Activated T-helper 2 cell treated with anti-CD3 and anti-CD28 coated beads, Interferon-gamma antibody, Interleukin-2, Interleukin-4, amounts not matched to agents 10 μg/mL and 5 μg/mL and 100 μg/mL, durations not matched to agents 14 hours and 24 hours and 36 hours (primary cell): ENCODE measurements at regions not wholly inside any gene's neighbourhood (a gene's known extent, or its start where the extent isn't known, plus 50 kb on each side); places are given as distances from the start of the nearest gene placed in this dataset.
"Not testable (repeated sequence)": the region's sequence is repeated elsewhere in the genome, so short reads cannot be mapped to it uniquely, and the experiment has no call there.

Experiments used
- DNase-seq: peaks from one replicate; pipeline ENCODE4 v3.0.0; 2021; ENCODE audit warnings: low spot score
- H3K27ac Mint-ChIP-seq: one replicate; pipeline ENCODE4 v1.8.0; 2021; ENCODE audit warnings: mixed read lengths
- H3K27me3 Mint-ChIP-seq: one replicate; pipeline ENCODE4 v1.8.0; 2021; ENCODE audit warnings: low read depth, mixed read lengths
- H3K36me3 Mint-ChIP-seq: one replicate; pipeline ENCODE4 v1.8.0; 2021; ENCODE audit warnings: low read depth, mixed read lengths
- H3K4me1 Mint-ChIP-seq: one replicate; pipeline ENCODE4 v1.8.0; 2021; ENCODE audit warnings: low read depth, mixed read lengths
- H3K4me3 Mint-ChIP-seq: one replicate; pipeline ENCODE4 v1.8.0; 2021; ENCODE audit warnings: low read depth, mild to moderate bottlenecking, moderate library complexity, mixed read lengths
- H3K9me3 Mint-ChIP-seq: one replicate; pipeline ENCODE4 v1.8.0; 2021; ENCODE audit warnings: mixed read lengths
- intact Hi-C: fragments of 100-400 bp; cut with micrococcal nuclease; formaldehyde crosslinking; loops from one replicate; pipeline ENCODE4 v1.15.1; 2023

- no peak for DNase-seq
- Mint-ChIP-seq H3K27ac (no peak overlapping the region), H3K36me3 (no peaks in the 10 kb centered on the region), H3K27me3 (no peaks in the 10 kb centered on the region), H3K9me3 (no peaks in the 10 kb centered on the region), H3K4me1 (no peaks in the 10 kb centered on the region), H3K4me3 (no peak overlapping the region)
- intact Hi-C loops = no loop called here
Observed at GRCh38 chr12:11446372-11446771, 51.0 kb upstream of the PRB2 start.

GRCh38 chr12:11457996-11458645, 62.8 kb upstream of the PRB2 start:
- no peak overlapping the region for H3K27ac Mint-ChIP-seq
- H3K4me1 Mint-ChIP-seq = no peaks in the 10 kb centered on the region
- intact Hi-C loops = no loop called here
- no peaks in the 10 kb centered on the region for H3K36me3 Mint-ChIP-seq
- DNase-seq = no peak
- no peaks in the 10 kb centered on the region for H3K9me3 Mint-ChIP-seq
- H3K4me3 Mint-ChIP-seq = no peak overlapping the region
- H3K27me3 Mint-ChIP-seq = no peaks in the 10 kb centered on the region

GRCh38 chr12:11460343-11461023, 65.1 kb upstream of the PRB2 start:
- Mint-ChIP-seq H3K27ac (no peak overlapping the region), H3K9me3 (no peaks in the 10 kb centered on the region), H3K4me1 (no peaks in the 10 kb centered on the region), H3K4me3 (no peak overlapping the region), H3K27me3 (no peaks in the 10 kb centered on the region), H3K36me3 (no peaks in the 10 kb centered on the region)
- intact Hi-C loops = no loop called here
- no peak for DNase-seq

GRCh38 chr12:11461433-11461832, 66.1 kb upstream of the PRB2 start:
- H3K4me1 Mint-ChIP-seq = no peaks in the 10 kb centered on the region
- H3K4me3 Mint-ChIP-seq = no peak overlapping the region
- no peak for DNase-seq
- H3K9me3 Mint-ChIP-seq = no peaks in the 10 kb centered on the region
- H3K27ac Mint-ChIP-seq = no peak overlapping the region
- H3K27me3 Mint-ChIP-seq = no peaks in the 10 kb centered on the region
- intact Hi-C loops = no loop called here
- no peaks in the 10 kb centered on the region for H3K36me3 Mint-ChIP-seq

- DNase-seq = no peak
- Mint-ChIP-seq H3K36me3 (no peaks in the 10 kb centered on the region), H3K4me1 (no peaks in the 10 kb centered on the region), H3K27me3 (peaks cover 2% of the 10 kb centered on the region), H3K9me3 (no peaks in the 10 kb centered on the region), H3K27ac (no peak overlapping the region), H3K4me3 (no peak overlapping the region)
- intact Hi-C loops = no loop called here
Observed at GRCh38 chr12:11477110-11477509, 81.7 kb upstream of the PRB2 start.

- Mint-ChIP-seq H3K27me3 (peaks cover 2% of the 10 kb centered on the region), H3K36me3 (no peaks in the 10 kb centered on the region), H3K4me3 (no peak overlapping the region), H3K4me1 (peaks cover 1% of the 10 kb centered on the region), H3K27ac (no peak overlapping the region), H3K9me3 (no peaks in the 10 kb centered on the region)
- DNase-seq = no peak
- intact Hi-C loops = no loop called here
Observed at GRCh38 chr12:11482955-11483354, 87.6 kb upstream of the PRB2 start.

- H3K27ac Mint-ChIP-seq = no peak overlapping the region
- peak; percentile 62 for DNase-seq
- no peaks in the 10 kb centered on the region for H3K9me3 Mint-ChIP-seq
- peaks cover 1% of the 10 kb centered on the region for H3K4me1 Mint-ChIP-seq
- intact Hi-C loops = loop anchor here (2.0 to 5.0 kb wide), 2 partner anchors 260 to 1334 kb away; no protein-coding TSS in a partner anchor
- peaks cover 8% of the 10 kb centered on the region for H3K27me3 Mint-ChIP-seq
- no peak overlapping the region for H3K4me3 Mint-ChIP-seq
- no peaks in the 10 kb centered on the region for H3K36me3 Mint-ChIP-seq
Observed at GRCh38 chr12:11486623-11487444, 91.5 kb upstream of the PRB2 start.

GRCh38 chr12:11496157-11496851, 100.9 kb upstream of the PRB2 start:
- Mint-ChIP-seq H3K4me3 (no peak overlapping the region), H3K9me3 (no peaks in the 10 kb centered on the region), H3K36me3 (no peaks in the 10 kb centered on the region), H3K4me1 (peaks cover 2% of the 10 kb centered on the region), H3K27me3 (peaks cover 11% of the 10 kb centered on the region), H3K27ac (no peak overlapping the region)
- intact Hi-C loops = no loop called here
- no peak for DNase-seq

GRCh38 chr12:11497438-11497837, 102.1 kb upstream of the PRB2 start:
- no peak for DNase-seq
- Mint-ChIP-seq H3K4me1 (peaks cover 2% of the 10 kb centered on the region), H3K4me3 (no peak overlapping the region), H3K27ac (no peak overlapping the region), H3K27me3 (peaks cover 12% of the 10 kb centered on the region), H3K36me3 (no peaks in the 10 kb centered on the region), H3K9me3 (no peaks in the 10 kb centered on the region)
- intact Hi-C loops = no loop called here

- no peaks in the 10 kb centered on the region for H3K36me3 Mint-ChIP-seq
- no peak overlapping the region for H3K4me3 Mint-ChIP-seq
- DNase-seq = no peak
- H3K27me3 Mint-ChIP-seq = peaks cover 14% of the 10 kb centered on the region
- intact Hi-C loops = no loop called here
- H3K4me1 Mint-ChIP-seq = peaks cover 2% of the 10 kb centered on the region
- H3K9me3 Mint-ChIP-seq = no peaks in the 10 kb centered on the region
- no peak overlapping the region for H3K27ac Mint-ChIP-seq
Observed at GRCh38 chr12:11497995-11498394, 102.6 kb upstream of the PRB2 start.

- H3K4me1 Mint-ChIP-seq, H3K4me3 Mint-ChIP-seq, H3K36me3 Mint-ChIP-seq, DNase-seq, H3K27ac Mint-ChIP-seq, H3K9me3 Mint-ChIP-seq, intact Hi-C loops: not testable (repeated sequence)
- peaks cover 15% of the 10 kb centered on the region for H3K27me3 Mint-ChIP-seq
Observed at GRCh38 chr12:11498574-11498973, 103.2 kb upstream of the PRB2 start.

GRCh38 chr12:11499806-11500187, 104.4 kb upstream of the PRB2 start:
- H3K9me3 Mint-ChIP-seq = no peaks in the 10 kb centered on the region
- DNase-seq = no peak
- no peak overlapping the region for H3K4me3 Mint-ChIP-seq
- H3K27ac Mint-ChIP-seq = no peak overlapping the region
- peaks cover 15% of the 10 kb centered on the region for H3K27me3 Mint-ChIP-seq
- peaks cover 2% of the 10 kb centered on the region for H3K4me1 Mint-ChIP-seq
- intact Hi-C loops = no loop called here
- no peaks in the 10 kb centered on the region for H3K36me3 Mint-ChIP-seq
